CD4-positive, alpha-beta T cell treated with Interleukin-4 for 4 hours (primary cell): ENCODE measurements at regions not wholly inside any gene's neighbourhood (a gene's known extent, or its start where the extent isn't known, plus 50 kb on each side); places are given as distances from the start of the nearest gene placed in this dataset.
"Not testable (repeated sequence)": the region's sequence is repeated elsewhere in the genome, so short reads cannot be mapped to it uniquely, and the experiment has no call there.

ENCODE experiments used
- DNase-seq: peaks from one replicate; pipeline ENCODE4 v3.0.0-alpha.2; 2020

DNA sequence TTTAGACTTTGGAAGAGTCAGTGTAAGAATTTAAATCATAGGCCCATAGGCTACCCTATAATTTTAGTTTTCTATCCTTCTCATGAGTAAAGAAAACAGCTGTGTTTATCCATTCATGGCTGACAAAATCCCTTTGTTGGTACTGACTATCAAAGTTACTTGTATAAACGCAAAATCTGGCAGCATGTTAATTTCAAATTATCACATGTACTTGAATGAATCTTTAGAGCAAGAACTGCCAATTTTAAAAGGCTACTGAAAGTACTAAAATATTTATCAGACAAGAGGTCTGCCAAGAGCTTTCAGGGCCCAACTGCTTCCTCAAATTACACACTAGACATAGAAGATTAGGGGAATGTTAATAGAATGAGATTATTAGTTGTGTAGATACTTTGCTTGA lies 66.6 kb downstream of the MYL12B start:
- no peak for DNase-seq

DNA sequence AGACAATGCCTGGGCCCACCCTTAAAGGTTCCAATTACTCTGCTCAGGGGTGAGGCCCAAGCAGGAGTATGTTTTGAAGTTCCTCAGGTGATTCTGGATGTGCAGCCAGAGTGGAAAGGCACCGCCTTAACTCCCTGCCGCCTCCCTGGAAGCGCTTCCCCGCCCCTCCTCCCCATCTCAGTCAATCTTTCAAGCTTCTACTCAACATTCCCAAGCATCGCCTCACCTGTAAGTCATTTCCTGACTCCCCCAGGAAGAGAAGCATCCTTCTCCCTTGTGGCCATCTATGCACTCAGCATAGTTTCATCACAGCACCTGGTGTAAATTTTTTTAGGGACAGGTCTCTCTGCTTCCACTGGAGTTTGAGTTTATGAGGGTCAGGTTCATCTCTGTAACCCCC lies 67.5 kb downstream of the MYL12B start:
- DNase-seq, result no peak

DNA sequence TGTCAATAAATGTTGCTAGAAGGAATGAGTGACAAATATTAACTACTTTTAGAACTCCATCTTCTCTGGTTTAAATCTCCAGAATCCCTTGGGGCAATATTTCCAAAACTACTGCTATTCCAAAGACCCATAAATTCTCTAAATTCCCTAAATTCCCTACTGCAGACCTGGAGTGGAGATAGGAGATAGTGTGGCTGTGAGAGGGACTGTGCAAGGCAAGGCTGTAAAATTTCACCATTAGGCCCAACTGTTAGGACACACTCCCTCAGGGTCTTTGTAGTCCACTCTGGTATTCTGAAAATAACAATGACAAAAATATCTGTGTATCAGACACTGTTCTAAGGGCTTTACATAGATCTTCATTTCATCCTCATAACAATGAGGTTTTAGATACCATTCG lies 67.9 kb downstream of the MYL12B start:
- DNase-seq, result no peak

DNA sequence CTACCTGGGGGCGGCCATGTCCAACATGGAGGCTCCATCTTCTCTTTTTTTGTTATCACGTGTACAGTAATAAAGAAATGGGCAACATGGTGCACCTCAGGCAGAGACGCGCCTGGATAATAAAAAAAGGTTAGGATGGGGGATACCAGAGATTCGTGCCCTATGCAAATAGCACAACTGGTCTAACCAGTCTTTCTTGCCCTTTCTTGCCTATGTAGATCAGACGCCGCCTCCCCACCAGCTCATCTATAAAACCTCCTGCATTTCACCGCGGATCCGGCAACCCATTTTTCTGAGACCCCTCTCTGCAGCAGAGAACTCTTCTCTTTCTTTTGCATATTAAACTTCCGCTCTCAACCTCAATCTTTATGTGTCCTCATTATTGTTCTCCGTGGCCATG lies 68.7 kb downstream of the MYL12B start:
- no peak for DNase-seq

DNA sequence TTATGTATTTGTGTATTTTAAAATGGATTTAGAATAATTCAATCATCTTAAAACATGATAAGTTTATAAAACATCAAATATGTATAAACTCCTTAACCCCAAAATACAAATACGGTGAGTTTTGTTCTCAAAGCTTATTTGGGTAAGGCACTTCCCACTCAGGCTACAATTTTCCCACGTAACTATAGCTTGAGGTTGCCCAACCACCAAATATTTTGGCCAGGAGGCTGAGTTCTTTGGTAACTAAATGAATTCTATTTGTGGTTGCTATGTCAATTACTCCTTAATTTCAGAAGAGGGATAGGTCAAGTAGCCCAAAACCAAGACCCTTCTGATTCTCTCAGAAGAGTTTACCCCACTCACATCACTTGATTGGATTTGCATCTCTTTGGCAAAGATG lies 70.4 kb downstream of the MYL12B start:
- no peak for DNase-seq

DNA sequence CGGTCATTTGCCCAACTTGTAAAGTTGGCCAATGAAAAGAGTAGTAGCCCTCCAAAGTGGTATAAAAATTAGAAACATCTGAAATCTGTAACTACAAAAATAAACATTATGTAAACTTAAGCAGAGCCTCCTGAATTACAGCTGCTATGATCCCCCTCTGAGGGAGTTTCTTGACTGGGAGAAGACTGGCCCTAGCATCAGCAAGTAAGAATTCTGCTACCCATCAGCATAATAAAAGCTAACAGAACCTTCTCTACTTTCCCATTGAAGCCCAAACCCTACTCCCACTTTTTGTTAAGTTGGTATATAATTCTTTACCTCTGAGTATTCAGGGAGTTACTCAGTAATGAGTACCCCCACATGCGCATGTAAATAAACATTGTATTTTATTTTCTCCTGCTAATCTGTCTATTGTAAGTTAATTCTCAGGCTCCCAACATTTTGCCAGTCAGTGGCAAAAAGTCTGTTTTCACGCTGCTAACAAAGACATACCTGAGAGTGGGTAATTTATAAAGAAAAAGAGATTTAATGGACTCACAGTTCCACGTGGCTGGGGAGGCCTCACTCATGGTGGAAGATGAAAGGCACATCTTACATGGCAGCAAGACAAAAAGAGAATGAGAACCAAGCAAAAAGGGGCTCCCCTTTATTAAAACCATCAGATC lies 71.3 kb downstream of the MYL12B start:
- DNase-seq, result no peak

DNA sequence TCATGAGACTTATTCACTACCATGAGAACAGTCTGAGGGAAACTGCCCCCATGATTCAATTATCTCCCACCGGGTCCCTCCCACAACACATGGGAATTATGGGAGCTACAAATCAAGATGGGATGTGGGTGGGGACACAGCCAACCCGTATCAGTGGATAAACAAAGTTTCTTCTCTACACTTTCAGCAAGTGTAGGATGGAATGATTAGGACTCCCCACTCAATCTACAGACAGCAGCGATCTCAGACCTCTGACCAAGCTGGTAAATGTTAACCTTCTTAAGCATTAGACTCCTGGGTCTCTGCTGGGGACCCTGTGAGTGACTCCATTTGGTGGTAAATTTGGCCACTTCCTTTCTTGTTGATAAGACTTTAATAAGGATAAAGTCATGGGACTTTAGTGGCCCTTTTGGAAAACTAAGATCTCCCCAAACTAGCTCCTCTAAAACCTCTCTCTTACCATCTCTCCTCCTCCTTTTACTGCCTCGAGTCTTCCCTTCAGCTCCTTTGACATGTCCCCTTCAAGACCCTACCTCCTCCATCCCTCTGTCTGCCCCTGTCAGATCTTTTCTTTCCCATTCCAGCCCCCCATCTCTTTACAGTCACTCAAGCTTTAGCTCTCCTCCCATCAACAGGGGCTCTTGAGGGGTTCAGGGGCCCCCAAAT lies 71.9 kb downstream of the MYL12B start:
- no peak for DNase-seq

DNA sequence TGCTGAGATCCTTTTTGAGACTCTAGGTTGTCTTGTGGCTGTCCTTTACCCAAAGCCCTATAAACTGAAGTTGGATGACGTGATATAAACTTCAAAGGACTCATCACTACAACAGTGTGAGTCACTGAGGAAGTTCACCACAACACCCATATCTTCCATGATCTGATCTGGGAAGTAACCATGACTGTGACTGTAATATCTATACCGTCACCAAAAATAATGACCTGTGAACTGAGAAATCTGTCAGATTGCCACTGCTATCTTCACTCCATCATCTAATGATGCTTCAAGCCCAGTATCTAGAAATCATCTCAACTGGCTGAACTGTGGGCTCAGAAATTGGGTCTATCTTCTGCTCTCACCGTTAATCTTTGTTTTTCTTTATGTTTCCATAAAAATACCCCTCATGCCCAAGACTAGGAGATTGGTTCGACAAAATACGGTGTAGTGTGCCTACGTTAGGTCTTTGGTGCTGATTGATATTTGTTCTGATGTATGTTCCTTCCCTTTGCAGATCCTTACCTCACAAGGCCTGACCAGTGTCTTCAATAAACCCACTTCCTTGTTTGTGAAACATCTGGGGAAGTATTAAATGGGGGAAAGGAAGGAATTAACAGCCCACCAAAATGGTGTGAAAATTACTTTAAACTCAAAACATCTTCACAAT lies 78.2 kb downstream of the MYL12B start:
- peak; percentile 35 for DNase-seq

DNA sequence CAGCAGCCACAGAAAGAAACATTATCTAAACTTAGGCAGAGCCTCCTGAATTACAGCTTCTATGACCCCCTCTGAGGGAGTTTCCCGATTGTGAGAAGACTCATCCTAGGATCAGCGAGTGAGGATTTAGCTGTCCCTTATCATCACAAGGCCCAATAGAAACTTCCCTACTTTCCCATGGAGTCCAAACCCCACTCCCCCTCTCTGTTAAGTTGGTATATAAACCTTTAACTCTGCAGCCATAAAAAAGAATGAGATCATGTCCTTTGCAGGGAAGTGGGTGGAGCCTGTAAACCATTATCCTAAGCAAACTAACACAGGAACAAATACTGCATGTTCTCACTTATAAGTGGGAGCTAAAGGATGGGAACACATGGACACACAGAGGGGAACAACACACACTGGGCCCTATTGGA lies 78.8 kb downstream of the MYL12B start:
- no peak for DNase-seq

DNA sequence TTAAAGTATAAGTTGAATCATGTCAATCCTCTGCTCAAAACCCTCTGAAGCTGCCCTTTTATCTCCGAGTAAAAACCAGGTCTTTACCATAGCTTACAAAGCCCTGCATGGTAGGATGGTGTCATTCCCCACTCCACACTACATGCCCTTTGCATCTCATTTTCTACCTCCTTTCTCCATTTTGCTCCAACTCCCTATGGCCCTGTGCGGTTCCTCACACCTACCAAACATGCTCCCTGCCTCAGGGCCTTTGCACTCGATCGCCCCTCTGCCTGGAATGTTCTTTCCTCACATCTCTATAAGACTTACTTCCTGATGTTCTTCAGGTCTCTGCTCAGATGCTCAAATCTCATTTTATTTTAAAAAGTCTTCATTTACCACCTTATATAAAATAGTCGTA lies 80.7 kb downstream of the MYL12B start:
- no peak for DNase-seq

DNA sequence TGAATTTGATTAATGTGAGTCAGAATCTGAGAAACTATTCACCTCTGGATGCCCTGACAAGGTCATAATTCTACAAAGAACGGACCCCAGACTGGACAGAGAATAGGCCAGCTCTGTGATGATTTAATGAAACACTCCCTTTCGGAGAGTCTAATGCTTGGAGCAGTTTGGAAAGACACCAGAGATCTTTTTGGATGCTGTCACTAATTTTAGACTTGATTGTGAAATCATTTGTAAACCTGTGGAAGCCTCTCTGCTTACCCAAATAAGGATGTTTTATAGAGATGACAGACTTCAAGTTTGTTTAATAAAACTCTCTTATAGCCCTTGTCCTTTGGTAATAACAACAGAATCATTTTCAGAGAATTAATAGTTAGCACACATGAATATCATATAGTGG lies 83.5 kb downstream of the MYL12B start:
- no peak for DNase-seq

DNA sequence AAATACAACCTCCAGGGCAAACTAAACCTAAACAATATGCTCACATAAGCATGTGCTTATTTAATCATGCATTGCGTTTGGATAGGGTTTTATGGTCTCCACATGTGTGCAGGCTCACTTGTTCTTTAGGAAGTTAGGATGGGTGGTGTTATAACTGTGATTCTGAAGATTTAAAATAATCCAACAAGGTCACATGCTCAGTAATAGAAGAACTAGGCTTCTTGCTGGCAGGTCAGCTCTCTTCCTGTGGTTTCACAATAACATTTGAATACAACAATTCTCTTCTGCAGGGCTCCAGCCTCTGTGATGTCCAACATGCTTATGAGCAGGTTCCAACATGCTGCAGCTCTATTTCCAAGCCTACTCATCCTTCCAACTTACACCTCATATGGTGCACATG lies 84.0 kb downstream of the MYL12B start:
- DNase-seq, result no peak

DNA sequence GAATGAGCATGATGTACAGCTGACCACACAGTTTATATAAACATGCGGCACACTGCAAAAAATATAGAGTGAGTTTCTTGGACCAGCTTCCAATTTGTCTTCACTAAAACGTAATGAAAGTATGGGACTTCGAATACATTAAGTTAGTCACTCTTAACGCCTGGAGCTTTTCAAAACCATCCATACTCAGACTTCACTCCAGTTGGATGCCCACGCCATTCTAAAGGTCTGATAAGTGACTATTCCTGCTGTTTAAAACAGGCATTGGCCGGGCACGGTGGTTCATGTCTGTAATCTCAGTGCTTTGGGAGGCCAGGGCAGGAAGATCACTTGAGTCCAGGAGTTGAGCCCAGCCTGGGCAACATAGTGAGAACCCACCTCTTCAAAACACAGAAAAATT lies 84.6 kb downstream of the MYL12B start:
- DNase-seq, result no peak

DNA sequence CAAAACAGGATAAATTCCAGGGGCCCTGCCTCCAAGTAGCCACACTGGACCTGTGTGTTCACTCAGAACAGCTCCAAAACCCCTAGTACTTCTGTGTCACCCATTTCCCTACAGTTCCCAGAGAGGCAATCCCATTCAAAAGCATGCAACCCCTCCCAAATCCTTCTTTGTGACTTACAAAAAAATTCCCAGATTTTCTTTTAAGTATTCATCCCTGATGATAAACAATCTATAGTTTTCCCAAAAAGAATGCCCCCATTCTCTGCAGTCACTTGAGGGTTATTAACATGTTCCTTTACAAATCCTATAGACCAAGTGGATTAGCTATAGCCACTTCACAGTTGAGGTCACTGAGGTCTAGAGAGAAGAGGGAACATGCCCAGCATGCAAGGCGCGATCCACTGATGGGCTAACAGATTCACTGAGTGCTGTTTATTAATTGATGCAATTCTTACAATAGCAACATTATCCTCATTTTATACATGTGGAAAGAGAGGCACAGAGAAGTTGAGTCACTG lies 85.4 kb downstream of the MYL12B start:
- no peak for DNase-seq

DNA sequence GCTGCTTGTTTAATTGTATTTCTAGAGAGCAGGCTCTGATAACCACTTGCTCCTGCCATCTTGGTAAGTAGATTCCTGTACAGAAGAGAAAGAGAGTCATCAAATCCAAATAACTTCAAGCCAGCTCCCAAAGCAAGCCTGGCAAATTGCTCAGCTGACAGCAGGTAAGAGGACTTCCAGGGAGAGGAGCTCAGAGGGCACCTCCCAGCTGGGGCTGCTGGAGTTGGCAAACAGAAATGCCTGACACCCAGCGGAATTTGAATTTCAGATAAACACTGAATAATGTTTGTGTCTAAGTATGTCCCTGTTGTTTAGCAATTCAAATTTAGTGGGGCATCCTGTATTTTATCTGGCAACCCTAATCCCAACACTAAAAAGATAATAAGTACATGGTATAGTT lies 86.2 kb downstream of the MYL12B start:
- DNase-seq, result no peak

DNA sequence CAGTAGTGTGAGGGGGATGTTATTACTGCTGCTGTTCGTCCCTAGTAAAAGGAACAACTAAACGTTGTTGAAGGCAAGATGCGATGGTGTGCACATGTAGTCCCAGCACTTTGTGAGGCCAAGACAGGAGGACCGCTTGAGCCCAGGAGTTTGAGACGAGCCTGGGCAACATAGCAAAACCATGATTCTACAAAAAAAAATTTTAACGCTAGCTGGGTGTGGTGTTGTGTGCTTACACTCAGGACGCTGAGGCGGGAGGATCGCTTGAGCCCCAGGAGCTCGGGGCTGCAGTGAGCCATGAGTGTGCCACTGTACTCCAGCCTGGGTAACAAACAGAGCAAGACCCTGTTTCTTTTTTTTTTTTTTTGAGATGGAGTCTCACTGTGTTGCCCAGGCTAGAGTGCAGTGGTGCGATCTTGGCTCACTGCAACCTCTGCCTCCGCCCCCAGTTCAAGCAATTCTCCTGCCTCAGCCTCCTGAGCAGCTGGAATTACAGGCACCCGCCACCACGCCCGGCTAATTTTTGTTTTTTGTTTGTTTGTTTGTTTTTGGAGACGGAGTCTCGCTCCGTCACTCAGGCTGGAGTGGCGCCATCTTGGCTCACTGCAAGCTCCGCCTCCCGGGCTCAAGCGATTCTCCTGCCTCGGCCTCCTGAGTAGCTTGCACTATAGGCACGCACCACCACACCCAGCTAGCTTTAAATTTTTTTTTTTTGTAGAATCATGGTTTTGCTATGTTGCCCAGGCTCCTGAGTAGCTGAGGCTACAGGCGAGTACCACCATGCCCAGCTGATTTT lies 87.3 kb downstream of the MYL12B start:
- not testable (repeated sequence) for DNase-seq

DNA sequence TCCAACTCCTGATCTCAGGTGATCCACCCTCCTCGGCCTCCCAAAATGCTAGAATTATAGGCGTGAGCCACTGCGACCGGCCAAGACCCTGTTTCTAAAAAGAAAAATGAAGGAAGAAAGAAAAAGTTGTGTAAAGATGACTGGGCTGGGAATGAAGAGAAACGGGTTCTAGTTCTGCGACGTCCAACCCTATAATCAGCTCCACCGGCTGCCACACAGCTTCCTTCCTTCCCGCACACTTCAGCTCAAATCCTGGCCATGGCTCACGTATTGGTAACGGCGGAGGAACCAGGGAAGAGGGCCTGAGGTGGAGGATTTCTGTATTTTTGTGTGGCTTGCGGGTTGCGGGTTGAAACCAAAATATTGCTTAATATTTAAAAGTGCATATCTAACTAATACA lies 88.1 kb downstream of the MYL12B start:
- DNase-seq, result no peak

DNA sequence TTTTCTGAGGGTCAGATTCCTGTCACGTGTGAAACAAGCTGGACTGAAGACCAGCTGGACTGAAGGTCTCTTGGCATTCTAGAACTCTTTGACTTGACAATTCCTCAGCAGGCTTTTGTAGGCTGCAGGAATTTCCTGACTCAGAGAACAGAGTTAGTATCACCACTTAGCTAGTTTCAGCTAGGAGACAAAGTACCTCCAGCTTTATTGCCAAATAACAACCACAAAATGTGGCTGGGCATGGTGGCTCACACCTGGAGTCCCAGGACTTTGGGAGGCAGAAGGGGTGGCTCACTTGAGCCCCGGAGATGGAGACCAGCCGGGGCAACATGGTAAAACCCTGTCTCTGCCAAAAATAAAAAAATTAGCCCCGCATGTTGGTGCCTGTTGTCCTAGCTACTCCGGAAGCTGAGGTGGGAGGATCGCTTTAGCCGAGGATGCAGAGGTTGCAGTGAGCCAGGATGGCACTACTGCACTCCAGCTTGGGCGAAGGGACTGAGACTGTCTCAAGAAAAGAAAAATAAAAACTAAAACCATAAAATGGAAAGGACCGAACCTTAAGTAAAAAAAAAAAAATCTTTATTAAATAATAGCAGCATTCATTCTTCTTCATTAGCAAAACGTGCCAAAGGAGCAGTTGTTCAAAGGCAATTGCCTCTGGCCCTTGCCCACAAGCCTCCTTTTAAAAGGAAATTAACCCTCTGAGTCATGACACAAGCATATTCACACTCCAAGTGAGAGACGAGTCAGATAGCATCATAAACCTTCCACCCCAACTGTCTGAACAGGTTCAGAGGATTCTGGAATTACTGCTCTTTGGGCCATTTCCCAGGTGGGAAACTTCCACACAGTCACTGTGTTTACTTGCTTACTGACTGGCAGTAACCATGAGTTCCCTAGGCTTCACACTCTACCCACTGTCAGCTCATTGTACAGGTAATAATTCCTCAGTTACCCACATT lies 88.9 kb downstream of the MYL12B start:
- no peak for DNase-seq

DNA sequence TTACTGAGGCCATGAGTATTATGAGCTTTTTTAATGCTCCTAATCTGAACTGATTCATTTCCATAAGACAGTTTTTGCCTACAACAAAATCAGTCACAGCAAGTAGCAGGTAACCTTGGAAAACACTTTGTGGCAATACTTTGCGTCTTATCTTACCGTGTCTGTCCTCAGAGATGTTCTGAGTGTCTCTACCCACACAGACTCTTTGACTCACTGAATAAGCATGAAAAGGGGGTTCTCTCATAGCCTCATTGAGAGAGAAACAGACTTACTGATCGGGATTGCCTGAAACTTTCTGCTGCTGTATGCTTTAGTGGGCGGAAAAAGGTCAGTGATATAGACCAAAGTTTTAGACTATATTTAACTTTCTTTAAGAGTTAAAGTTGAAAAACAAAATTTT lies 92.6 kb downstream of the MYL12B start:
- DNase-seq, result no peak

DNA sequence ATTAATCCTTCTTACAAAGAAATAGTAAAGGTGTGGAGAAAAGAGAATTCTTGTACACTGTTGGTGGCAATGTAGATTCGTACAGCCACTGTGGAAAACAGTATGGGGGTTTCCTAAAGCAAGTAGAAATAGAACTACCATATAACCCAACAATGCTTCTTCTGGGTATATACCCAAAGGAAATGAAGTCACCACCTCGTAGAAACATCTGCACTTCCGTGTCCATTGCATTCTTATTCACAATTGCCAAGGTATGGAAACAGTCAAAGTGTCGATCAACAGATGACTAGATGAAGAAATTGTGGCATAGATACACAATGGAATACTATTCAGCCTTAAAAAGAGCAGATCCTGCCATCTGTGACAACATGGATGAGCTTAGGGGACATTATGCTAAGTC lies 93.4 kb upstream of the TGIF1 start:
- peak; percentile 14 for DNase-seq

DNA sequence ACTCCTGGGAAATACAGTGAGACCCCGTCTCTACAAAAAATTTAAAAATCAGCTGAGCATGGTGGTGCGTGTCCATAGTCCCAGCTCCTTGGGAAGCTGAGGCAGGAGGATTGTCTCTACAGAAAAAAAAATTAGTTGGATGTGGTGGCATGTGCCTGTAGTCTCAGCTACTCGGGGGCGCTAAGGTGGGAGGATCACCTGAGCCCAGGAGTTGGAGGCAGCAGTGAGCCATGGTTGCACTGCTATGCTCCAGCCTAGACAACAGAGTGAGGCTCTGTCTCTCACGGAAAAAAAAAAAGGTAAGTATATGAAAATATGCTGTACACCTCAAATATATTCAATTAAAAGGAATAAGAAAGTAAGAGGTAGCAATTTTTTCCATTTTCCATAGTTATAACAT lies 92.5 kb upstream of the TGIF1 start:
- no peak for DNase-seq

DNA sequence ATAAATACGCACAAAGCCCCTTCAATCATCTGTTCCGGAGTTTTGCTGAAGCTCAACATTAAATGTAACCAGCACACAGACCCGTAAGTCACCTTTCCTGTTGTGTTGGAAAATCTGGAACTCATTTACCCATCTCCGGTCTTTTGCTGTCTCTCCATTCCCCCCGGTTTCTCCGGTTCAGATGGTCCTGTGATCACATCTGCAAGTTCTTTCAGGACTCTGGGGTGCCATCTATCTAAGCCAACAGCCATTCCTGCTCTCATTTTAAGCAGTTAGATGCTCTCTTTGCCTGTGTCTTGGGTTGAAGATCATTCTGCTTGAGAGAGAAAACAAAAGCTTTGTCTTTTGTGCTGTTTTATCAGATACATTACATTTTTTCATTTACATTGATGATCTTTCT lies 91.7 kb upstream of the TGIF1 start:
- DNase-seq, result no peak
